ENCODE measurements at regions not wholly inside any gene's neighbourhood (a gene's known extent, or its start where the extent isn't known, plus 50 kb on each side); places are given as distances from the start of the nearest gene placed in this dataset.

DNA sequence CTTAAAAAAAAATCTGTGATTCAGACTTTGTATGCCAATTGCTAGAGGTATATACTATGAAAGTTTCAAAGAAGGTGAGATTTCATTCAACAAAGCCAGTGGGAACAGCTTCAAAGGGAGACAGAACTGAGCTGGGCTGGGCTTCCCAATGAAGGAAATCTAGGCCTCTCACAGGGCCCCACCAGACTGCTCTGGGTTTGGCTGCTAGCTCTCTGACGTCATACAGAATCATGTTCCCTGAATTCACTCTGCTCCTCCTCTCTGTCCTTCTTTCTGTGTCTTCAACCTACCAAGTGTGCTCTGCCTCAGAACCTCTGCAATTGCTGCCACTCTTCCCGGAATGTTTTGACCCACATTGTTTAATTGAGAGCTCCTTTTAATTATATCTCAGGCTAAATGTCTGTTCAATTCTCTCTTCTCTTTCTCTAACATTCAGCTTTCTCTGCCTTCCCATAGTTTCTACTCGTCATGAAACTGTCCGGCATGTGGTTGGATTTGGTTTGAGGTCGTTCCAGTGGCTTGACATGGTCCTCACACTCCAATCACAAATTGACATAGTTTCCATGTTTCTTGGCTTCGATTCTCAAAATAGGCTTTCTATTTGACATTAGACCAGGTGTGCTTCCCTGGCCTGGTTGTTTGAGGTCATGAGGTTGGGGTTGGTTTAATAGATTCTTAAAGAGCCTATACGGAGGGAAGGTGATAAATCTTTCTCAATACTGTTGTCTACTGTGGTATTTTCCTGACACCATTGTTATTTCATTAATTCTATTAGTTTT is 282.1 kb upstream of the EMCN start:
- no peak for DNase-seq

DNA sequence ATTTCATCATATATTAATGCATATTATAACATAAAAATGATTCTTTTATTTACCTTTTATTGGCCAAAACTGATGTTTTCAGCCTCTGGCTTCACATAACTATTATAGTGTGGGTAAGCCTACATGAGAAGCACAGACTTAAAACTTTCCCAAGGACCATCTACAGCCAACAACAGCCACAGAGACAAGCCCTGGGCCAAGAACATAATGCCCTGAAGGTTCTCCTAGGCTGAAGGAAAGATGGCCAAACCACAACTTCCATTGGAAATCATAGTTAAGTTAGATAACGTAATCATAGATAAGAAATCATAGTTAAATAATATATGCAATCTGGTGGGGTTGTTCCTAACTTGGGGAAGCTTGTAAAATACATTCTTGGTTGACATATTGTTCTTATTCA is 280.0 kb upstream of the EMCN start:
- no peak for DNase-seq

DNA sequence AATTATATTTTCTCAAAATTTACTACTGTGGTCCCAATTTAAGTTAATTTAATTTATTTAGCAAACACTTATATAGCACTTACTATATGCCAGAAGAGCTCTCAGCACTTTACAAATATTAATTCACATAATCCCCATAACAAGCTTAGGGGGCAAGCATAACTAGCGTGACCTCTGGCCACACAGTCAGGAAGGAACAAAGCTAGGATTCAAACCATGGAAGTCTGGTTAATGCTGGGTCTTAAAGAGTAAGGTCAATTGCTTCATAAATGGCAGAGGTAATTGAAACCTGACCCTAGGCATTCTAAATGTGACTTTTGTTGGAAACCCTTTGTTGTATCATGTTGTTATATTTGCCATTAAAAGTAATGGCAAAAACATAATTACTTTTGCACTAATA is 279.5 kb upstream of the EMCN start:
- DNase-seq, result no peak

DNA sequence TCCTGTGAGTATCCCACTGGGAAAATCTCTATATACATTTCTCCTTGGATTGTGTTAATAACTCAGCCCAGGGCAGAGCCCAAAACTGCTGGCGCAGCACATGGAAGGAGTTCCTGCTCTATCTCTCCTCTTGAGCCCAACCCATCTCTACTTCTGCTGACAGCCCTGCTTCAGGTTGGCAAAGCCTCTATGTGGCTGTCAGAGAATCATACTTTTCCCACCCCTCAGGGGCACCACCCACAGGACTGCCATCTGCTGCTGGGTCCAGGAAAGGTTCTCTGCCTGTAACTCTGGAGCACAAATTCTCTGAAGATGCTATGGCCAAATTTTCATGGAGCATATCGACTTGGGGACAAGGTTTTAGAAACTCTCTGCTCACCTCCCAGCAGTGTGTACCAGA is 278.5 kb upstream of the EMCN start:
- DNase-seq, result no peak

DNA sequence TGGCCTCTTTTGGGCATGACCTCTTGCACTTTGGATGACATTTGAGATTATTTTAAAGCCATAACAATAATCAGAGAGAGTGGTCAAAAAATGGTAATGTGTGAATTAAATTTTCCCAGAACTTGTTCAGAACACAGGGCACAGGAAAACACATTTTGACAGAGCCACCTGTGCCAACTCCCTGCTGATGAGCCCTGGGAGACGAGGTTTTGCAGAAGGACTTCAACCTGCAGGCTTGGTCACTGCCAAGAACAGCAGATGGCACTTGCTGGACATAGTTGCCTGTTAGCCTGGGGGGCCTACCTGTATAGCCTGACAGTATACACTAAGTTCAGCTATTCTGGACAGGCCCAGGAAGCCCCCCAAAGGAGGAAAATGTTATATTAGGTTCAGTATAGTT is 277.8 kb upstream of the EMCN start:
- no peak for DNase-seq

DNA sequence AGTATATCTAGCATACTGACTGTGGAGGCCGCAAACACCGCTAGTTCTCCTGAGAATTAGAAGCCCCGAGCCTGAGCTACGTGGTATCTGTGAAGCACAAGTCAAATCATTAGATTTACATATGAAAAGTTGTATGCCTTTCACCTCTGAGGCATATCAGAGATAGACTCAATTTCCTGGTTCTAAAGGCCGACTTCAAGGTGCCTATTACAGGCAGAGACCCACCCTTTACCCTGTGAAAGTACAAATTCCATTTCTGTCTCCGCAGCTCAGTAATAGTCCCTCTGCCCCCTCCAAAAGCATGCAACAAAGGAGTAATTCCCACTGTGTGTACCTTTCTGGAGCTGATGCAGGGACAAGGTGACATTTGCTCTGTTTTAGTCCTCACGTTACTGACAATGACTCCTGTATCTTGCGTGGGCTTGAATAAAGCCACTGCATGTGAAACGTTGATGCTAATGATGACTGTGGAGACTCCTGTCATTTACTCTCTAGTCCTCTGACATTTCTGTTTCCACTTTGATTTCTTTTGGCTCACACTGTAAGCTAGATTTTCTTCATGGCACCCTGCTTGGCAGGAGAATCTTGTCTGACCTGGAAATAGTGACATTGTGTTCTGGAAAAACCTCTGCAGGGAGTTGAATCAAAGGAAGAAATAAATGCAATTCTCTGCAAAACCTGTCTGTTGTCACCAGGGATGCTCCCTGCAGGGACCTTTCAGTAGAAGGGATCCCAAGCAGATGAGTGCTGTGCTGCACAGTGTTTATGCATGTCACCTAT is 273.2 kb upstream of the EMCN start:
- DNase-seq, result no peak

DNA sequence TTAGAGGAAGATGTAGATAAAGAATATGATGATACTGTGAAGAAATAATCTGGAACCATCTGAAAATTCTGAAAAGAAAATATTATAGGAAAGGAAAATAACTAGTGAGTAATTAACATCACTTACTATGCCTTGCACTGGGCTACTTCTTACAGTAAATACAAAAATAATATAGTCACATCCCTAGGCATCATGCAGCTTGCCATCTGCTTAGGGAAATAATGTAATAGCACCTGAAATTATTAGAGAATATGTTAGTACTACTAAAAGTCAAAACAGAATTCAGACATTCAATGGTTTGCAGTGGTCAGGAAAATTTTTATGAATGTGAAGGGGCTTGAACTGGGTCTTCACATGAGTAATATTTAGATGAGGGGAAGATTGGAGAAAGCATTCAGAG is 272.2 kb upstream of the EMCN start:
- DNase-seq, result no peak

DNA sequence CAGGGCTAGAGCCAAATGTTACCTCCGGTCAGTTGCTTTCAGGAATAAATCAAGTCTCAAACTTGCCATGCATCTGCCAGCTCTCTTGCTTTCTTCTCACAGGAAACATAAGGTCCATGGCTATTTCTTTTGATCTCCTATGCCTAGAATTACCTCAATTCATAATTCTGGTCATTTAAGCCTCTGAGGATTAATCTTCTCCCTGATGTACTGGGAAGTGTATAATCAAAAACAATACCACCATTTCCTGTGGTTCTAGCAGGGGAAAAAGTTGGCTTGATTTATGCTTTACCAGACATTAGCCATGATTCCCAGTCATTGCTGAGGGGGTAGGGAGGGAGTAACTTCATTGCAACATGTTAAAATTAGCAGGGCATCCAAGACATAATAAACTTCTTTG is 268.7 kb upstream of the EMCN start:
- DNase-seq, result no peak

DNA sequence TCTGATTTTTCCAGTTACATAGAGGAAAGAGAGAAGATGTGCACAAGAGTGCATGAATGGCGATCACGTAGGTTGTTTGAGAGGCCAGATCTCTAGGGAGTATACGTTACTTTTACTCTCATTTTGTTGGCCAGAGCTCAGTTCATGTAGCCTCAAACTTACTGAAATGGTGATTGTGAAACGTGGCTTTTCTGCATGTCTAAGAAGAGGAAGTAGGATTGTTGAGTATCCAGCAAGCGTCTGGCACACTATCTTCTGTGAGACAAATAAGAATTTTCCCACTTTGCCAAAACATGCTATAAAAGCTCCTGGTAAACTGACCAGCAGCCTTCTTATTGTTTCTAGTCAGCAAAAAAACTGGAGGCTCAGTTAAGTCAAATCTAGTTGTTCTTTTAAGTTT is 264.5 kb upstream of the EMCN start:
- no peak for DNase-seq

DNA sequence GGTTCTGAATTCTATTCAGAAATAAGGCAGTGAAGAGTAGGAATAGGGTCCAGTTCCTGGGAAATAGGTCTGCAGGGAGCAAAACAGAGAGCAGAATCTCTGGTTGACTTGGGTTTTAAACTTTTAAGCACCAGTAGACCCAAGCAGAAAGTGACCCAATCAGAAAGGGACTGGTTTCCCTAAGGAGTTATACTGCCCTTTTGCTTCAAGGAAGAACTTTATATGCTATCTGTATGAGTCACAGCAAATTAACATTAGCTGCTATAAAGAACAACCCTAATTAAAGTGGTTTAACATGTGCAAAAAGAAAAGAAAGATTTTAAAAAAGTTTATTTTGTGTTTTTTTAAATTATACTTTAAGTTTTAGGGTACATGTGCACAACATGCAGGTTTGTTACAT is 263.6 kb upstream of the EMCN start:
- no peak for DNase-seq

DNA sequence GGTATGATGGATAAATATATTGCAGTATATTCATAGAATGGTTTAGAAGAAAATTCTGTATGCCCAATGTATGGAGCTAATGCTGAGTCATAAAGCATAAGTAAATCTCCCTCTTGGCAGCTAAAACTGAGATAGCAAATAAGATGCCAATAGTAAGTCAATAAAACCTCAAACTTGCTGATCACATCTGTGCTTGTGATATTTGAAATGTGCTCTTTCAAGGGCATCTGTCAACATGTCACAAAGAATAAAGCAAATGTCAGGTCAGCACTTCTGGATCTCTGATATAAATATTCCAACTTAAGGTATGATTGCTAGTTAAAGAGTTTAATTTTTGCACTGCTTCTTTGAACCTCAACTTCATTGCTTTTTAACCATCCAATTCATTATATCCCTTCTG is 262.3 kb upstream of the EMCN start:
- DNase-seq, result no peak

DNA sequence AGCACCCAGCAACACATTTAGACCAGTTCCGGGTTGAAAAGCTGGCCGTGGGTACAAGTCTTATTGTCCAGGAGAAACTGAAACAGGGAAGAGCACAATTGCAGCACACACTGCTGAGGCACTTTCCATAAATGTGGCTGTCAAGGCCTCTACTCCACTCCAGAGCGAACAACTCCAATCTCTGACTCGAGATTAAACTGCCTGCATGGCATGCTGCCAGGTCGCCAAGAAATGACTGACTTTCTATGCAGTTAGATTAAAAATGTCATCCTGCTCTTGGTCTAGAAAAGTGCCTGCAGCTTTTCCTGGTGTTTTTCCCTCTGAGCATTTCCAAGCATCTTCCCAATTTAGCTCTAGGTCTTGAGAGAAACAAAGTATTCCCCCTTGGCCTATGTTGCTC is 260.6 kb upstream of the EMCN start:
- DNase-seq, result no peak

DNA sequence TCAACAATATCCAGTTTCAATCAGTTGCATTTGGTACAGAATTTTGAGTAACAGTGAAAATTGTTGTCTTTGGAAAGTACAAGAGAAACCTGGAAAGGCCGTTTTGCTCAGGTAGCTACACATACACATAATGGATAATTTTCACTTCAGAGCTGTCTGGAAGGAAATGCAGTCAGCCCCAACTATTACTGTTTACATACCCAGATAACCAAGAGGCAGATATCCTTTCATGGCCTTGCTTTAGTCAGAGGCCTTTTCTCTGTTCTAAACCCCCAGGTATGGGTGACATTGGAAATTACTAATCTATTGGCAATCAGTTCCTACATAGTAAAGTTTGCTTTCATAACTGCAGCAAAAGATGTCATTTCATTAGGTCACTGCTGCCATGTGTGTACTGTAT is 244.9 kb upstream of the EMCN start:
- no peak for DNase-seq

DNA sequence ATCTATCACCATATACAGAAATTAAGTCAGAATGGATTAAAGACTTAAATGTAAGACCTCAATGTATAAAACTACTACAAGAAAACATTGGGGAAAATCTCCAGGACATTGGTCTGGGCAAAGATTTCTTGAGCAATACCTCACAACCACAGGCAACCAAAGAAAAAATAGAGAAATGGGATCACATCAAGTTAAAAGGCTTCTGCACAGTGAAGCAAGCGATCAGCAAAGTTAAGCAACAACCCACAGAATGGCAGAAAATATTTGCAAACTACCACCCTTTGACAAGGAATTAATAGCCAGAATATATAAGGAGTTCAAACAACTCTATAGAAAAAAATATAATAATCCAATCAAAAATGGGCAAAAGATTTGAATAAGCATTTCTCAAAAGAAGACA is 236.9 kb upstream of the EMCN start:
- no peak for DNase-seq

DNA sequence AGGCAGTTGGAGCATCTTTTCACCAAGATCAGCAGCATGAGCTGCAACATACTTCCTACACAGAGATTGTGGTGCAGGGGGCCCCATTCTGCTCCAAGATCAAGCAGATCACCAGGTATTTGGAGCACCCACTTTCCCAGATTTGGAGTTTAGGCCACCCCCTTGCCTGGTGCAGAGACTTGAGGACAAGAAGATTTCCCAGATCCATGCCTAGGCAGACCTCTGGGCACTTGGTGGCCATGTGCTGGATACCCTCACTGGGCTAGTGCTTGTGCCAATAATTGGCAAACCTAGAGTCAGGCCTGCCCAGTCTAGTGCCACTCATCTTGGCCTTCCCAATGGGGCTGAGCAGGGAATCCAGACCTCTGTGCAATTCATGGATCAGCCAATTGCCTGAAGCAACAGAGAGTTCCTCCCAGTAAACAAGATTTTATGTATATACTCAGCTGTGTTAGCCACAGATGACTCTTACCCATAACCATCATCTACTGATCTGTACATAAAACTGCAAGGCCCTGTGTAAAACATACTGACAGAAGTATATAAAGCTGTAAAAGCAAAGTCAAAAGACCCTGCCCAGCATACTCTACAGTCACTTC is 228.4 kb upstream of the EMCN start:
- DNase-seq, result no peak

DNA sequence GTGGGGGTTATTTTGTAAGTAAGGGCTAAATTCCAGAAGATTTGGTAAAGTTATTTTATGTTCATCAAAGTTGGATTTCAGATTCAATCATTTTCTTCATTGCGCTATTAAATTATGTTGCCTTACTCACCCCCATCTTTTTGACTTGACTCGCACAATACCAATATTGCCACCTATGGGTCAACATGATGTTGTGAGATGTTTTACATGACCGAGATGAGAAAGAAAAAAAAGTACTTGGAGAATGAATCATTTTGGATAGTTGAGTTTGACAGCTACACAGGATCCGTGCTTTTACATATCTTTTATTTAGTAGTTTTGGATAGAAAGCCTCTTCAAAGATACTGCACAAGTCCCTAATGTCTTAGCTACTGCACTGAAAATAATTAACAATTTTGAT is 224.2 kb upstream of the EMCN start:
- DNase-seq, result no peak

DNA sequence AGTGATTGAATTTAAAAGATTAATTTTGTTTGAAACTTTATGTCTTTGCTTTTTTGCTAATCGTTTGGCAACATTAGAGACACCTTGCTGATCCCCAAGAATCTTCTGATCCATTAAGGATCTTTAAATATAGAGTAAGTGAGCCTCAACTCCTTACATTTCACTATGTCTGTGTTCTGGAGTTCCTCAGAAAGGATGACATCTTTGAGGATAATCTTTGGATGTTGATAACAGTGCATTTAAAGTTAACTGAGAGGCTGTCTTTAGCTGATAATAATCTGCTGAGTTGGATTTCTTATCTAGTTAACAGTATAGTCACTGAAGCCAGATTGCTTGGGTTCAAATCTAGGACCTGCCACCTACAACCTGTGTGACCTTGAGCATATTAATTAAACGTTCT is 221.6 kb upstream of the EMCN start:
- DNase-seq, result no peak

DNA sequence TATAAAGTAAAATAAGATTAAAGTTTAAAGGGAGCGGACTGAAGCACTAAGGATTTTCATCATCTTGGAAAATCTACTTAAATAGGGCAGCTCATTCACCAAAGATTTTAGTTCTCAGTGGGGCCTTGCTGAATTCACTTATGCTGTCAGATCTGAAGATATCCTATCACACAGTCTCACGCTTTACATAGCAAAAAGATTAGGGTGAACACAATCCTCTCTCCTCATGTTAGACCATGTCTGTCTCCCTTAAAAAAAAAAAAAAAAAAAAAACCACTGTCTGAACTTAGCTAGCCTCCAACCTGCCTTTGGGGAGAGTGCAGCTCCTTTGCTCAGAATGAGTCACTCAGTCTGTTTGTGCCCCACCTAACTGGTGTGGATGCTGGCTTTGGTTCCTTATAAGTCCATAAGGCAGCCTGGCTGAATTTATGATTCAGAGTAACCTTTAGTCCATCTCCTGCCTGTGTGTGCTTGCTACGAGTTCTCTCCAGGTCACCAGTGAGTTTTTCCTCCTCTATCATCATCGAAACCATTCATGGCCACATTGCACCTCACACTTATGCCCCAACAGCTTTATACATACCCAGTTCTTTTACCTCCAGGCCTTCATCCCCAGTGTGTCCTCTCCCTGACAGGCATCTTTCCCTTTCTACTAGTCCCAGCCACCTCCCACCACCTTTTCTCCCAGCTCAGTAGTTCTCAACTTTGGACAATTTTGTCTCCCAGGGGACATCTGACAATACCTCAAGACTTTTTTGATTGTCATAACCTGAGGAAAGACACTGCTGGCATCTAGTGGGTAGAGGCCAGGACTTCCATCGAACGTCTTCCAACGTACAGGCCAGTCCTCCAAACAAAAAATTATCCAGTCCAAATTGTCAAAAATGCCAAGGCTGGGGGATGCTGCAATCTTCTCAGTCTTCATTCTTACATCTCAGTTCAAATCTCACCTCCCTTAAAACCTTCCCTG is 220.7 kb upstream of the EMCN start:
- DNase-seq, result no peak

DNA sequence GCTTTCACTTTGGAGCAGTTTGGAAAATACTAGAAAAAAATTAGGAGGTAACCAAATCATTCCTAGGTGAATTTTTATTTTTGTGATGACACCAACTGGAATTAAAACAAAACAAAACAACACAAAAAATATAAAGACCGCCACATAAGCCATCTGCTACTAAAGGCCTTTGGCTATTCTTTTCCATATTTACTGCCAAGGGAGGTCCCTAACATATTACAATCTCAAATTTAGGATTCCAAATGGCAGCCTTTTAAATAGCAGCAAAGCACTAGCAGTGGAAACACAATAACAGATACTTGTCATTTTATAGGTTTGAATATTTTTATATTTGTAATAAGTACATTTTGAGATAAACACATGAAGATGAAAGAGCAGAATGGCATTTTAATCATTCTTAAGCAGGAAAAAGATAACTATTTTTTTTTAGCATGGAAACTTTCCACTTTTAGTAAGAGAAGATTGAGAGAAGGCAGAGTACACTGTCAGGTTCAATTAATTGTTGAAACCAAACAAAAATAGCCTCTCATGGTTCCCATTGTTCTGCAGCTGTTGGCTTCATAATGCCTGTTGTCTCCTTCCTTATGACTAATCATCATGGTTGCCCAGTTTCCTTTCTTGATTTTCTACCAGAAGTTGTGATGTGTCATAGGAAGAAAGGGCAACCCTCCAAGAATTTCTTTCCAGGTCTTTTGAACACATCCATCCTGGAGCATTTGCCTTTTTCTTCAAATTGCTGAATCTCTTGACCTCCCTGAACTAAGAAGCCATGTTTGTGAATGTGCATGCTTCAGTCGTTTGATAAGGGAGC is 219.0 kb upstream of the EMCN start:
- DNase-seq, result no peak

DNA sequence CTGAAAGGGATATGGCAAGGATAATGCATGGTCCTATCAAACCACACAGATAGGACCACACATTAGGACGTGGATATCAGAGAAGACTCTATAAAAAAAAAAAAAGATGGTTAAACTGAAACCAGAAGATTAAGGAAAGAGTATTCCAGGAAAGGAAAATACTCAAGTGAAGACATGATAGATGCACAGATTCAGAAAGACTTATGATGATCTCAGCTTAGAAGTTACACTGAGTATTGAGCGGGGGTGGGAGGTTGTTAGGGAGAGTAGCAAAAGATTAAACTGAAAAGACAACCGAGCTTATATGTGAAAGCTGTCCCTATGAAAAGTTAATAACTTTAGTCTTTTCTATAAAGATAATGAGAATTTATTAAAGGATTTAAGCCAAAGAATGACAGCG is 211.0 kb upstream of the EMCN start:
- DNase-seq, result no peak

DNA sequence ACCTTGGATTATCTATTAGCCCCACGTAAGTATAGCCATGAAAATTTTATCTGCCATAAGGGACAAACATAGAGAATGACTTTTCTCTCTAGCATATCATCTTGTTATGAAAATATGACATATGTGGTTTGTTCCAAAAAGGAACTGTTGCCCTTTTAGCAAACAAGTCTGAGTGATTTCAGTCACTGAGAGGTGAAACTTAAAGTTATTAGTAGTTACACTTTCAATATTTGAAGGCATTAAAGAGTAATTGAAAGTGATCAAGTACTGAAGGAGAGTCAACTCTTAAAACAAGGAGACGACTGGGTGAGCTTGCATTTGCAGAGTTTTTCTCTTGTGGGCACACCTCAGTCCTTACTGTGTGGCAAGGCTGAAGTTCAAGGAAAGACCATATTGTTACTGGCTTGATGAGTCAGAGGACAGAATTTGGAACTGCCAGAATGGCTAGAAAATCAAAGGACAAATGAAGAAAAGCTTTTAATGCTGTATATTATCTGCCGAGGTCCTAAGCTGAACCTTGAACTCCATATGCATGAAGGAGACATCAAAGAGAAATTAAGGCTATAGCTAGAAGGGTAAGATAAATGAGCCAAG is 205.1 kb upstream of the EMCN start:
- no peak for DNase-seq

DNA sequence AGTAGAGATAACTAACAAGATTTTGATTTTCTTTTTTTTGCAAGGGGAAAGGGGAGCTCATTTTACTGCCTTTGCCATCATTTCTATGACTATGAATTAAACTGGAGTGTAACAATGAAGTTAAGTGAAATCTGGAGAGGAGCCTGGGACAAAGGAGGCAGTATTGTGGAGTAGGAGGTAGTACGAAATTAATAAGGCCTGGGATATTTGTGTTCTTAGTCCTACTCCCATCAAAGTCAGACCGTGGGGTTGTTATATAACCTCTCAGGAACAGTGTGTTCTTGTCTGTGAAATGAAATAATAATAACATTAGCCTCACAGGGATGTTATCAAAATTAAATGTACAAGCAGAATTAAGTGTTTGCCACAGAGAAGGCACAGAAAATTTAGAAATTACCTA is 204.3 kb upstream of the EMCN start:
- no peak for DNase-seq

All from CD4-positive, alpha-beta T cell treated with Interleukin-4 for 1 hour (primary cell).